ENCODE measurements at regions not wholly inside any gene's neighbourhood (a gene's known extent, or its start where the extent isn't known, plus 50 kb on each side); places are given as distances from the start of the nearest gene placed in this dataset.

DNA sequence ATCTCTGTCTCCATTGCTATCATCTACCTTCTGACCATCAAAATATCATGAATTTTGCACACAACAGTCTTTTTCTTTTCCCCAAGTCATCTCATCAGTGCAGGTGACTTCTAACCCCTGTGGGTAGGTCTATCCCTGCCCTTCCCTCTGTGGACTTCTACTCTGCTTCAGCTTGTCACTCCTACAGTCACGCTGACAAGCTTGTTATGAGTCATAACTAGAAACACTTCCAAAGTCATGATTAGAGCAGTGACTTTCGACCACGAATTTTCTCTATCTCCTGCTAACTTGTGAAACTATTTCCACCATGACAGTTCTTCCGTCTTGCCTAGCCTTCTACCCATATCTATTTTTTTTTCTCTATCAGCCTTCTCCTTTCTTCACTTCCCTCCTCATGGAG, 343.7 kb upstream of the ARGLU1 start:
- Mint-ChIP-seq H3K9me3 (no peaks in the 10 kb centered on the region), H3K27me3 (peaks cover 14% of the 10 kb centered on the region), H3K27ac (no peak overlapping the region), H3K4me1 (ENCODE audit: low read depth) (no peaks in the 10 kb centered on the region), H3K4me3 (no peak overlapping the region), H3K36me3 (ENCODE audit: low read depth) (no peaks in the 10 kb centered on the region)
- POLR2A ChIA-PET = no interaction called here
- intact Hi-C loops (cut with DNase I, micrococcal nuclease) = loop anchor here in 1 of 2 experiments (10.0 kb wide), 1 partner anchor 337 kb away; no protein-coding TSS in a partner anchor
- Histone ChIP-seq H3K36me3 (ENCODE audit: insufficient read depth, low read length) (no peaks in the 10 kb centered on the region), H3K9me3 (ENCODE audit: control insufficient read depth in 1 of 2, insufficient read depth in 1 of 2, low read length in 2 of 2) (no peaks in the 10 kb centered on the region), H3K27me3 (ENCODE audit: control insufficient read depth in 1 of 2, insufficient read depth in 2 of 2, low read length in 2 of 2) (no peaks in the 10 kb centered on the region), H3K4me1 (ENCODE audit: insufficient read depth, low read length) (no peaks in the 10 kb centered on the region), H3K4me3 (ENCODE audit: low read length) (no peak overlapping the region), H3K27ac (ENCODE audit: low read depth in 1 of 2, low read length in 2 of 2) (no peak overlapping the region)
- no peak for ATAC-seq (ENCODE audit: poor library complexity)
- no peak for DNase-seq
- CTCF ChIA-PET = no interaction called here
- TF ChIP-seq, protein P1, sequence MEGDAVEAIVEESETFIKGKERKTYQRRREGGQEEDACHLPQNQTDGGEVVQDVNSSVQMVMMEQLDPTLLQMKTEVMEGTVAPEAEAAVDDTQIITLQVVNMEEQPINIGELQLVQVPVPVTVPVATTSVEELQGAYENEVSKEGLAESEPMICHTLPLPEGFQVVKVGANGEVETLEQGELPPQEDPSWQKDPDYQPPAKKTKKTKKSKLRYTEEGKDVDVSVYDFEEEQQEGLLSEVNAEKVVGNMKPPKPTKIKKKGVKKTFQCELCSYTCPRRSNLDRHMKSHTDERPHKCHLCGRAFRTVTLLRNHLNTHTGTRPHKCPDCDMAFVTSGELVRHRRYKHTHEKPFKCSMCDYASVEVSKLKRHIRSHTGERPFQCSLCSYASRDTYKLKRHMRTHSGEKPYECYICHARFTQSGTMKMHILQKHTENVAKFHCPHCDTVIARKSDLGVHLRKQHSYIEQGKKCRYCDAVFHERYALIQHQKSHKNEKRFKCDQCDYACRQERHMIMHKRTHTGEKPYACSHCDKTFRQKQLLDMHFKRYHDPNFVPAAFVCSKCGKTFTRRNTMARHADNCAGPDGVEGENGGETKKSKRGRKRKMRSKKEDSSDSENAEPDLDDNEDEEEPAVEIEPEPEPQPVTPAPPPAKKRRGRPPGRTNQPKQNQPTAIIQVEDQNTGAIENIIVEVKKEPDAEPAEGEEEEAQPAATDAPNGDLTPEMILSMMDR (IDR thresholded peaks at IDR 0.05) = no peak

DNA sequence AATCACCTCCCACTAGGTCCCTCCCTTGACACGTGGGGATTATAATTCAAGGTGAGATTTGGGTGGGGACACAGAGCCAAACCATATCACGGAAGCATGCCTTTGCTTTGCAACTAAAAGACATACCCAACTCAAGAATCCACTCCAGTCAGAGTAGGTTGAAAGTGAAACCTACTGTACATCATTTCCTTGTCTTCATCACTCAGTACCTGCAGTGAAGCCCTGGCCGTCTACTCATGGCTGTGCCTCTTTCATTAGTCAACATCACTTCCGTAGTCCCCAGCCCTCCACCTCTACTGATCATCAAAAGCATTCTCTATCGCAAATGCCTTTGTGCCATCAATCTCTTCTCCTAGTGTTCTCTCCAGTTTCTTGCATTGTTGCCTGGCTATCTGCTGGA, 343.1 kb upstream of the ARGLU1 start:
- intact Hi-C loops (cut with DNase I, micrococcal nuclease) = loop anchor here in 1 of 2 experiments (10.0 kb wide), 1 partner anchor 336 kb away; no protein-coding TSS in a partner anchor
- Histone ChIP-seq H3K27ac (ENCODE audit: low read depth in 1 of 2, low read length in 2 of 2) (no peak overlapping the region), H3K36me3 (ENCODE audit: insufficient read depth, low read length) (no peaks in the 10 kb centered on the region), H3K27me3 (ENCODE audit: control insufficient read depth in 1 of 2, insufficient read depth in 2 of 2, low read length in 2 of 2) (no peaks in the 10 kb centered on the region), H3K9me3 (ENCODE audit: control insufficient read depth in 1 of 2, insufficient read depth in 1 of 2, low read length in 2 of 2) (no peaks in the 10 kb centered on the region), H3K4me1 (ENCODE audit: insufficient read depth, low read length) (no peaks in the 10 kb centered on the region), H3K4me3 (ENCODE audit: low read length) (no peak overlapping the region)
- DNase-seq = no peak
- ChIA-PET POLR2A (no interaction called here), CTCF (no interaction called here)
- TF ChIP-seq, protein P1 (IDR thresholded peaks at IDR 0.05) = no peak
- H3K4me1 Mint-ChIP-seq (ENCODE audit: low read depth) = no peaks in the 10 kb centered on the region
- H3K9me3 Mint-ChIP-seq = no peaks in the 10 kb centered on the region
- no peaks in the 10 kb centered on the region for H3K36me3 Mint-ChIP-seq (ENCODE audit: low read depth)
- no peak for ATAC-seq (ENCODE audit: poor library complexity)
- H3K27me3 Mint-ChIP-seq = peaks cover 16% of the 10 kb centered on the region
- H3K27ac Mint-ChIP-seq = no peak overlapping the region
- H3K4me3 Mint-ChIP-seq = no peak overlapping the region

DNA sequence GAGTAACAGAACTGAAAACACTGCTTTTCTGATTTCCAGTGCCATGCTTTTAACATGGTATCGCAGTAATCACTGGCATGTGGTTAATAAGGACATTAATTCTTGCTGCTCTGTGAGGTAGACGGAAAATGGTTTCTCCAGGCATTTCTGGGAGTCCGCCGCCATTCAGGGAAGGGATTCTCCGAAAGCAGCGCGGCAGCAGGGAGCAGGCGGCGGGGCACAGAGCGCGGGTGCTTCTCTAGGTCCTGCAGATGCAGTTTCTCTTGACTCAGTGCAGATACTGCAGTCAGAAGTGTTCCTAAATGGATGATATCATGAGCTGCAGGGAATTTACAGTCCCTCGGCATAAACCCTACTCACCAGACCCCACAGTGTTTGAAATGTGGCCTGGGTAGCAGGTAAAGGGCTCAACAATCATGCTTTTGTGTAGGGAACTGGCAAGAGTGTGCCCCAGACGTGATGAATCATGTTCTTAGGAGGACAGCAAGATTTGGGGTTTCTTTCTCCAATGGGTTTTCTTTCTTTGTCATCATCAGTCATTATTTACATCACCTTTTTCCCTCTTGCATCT, 338.6 kb upstream of the ARGLU1 start:
- no peak for ATAC-seq (ENCODE audit: poor library complexity)
- TF ChIP-seq, protein P1 (IDR thresholded peaks at IDR 0.05) = no peak

More for the DNA sequence above, 338.6 kb upstream of the ARGLU1 start:
- DNase-seq = no peak
- Histone ChIP-seq H3K9me3 (ENCODE audit: control insufficient read depth in 1 of 2, insufficient read depth in 1 of 2, low read length in 2 of 2) (no peaks in the 10 kb centered on the region), H3K36me3 (ENCODE audit: insufficient read depth, low read length) (no peaks in the 10 kb centered on the region), H3K27ac (ENCODE audit: low read depth in 1 of 2, low read length in 2 of 2) (no peak overlapping the region), H3K4me1 (ENCODE audit: insufficient read depth, low read length) (no peaks in the 10 kb centered on the region), H3K27me3 (ENCODE audit: control insufficient read depth in 1 of 2, insufficient read depth in 2 of 2, low read length in 2 of 2) (no peaks in the 10 kb centered on the region), H3K4me3 (ENCODE audit: low read length) (no peak overlapping the region)
- ChIA-PET POLR2A (no interaction called here), CTCF (no interaction called here)
- H3K36me3 Mint-ChIP-seq (ENCODE audit: low read depth) = no peaks in the 10 kb centered on the region
- no peaks in the 10 kb centered on the region for H3K9me3 Mint-ChIP-seq
- peaks cover 10% of the 10 kb centered on the region for H3K27me3 Mint-ChIP-seq
- intact Hi-C loops (cut with DNase I, micrococcal nuclease) = no loop called here
- H3K4me1 Mint-ChIP-seq (ENCODE audit: low read depth) = no peaks in the 10 kb centered on the region
- no peak overlapping the region for H3K27ac Mint-ChIP-seq
- no peak overlapping the region for H3K4me3 Mint-ChIP-seq

Measured in CD4-positive, alpha-beta T cell (primary cell).